ENCODE measurements at regions not wholly inside any gene's neighbourhood (a gene's known extent, or its start where the extent isn't known, plus 50 kb on each side); places are given as distances from the start of the nearest gene placed in this dataset.

GRCh38 chr14:98280436-98280835 lies 991.6 kb downstream of the BCL11B start:
- DNase-seq, result no peak

GRCh38 chr14:98288825-98289224 lies 983.2 kb downstream of the BCL11B start:
- no peak for DNase-seq

DNA sequence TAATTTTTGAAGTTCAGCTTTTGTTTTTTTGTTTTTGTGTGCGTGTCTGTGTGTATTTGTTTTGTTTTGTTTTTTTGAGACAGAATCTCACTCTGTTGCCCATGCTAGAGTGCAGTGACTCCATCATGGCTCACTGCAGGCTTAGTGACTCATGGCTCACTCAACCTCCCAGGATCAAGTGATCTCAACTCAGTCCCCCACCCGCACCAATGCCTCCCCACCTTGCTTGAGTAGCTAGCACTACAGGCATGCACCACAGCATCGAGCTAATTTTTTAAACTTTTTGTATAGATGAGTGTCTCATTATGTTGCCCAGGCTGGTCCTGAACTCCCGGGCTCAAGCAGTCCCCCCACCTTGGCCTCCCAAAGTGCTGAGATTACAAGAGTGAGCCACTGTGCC lies 981.4 kb downstream of the BCL11B start:
- DNase-seq, result no peak

DNA sequence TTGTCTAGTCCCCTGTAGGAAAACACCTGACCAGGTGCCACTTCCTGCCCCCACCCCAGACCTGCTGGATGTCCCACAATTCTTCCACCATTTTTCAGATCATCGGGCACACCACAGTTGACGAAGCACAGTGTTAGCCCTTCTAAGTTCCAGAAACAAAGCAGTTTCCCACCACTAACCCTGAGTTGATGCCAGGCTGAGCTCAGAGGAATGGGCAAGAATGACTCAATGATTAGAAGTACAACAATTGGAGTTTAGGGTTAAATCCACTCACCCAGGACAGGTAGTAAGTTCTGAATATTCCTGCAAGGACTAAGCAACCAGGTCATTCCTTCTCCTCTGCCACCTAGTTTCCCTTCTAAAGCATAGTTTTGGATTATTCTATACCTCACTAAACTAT lies 979.8 kb downstream of the BCL11B start:
- no peak for DNase-seq

- DNase-seq, result no peak
Observed at GRCh38 chr14:98293576-98293975, 978.4 kb downstream of the BCL11B start.

DNA sequence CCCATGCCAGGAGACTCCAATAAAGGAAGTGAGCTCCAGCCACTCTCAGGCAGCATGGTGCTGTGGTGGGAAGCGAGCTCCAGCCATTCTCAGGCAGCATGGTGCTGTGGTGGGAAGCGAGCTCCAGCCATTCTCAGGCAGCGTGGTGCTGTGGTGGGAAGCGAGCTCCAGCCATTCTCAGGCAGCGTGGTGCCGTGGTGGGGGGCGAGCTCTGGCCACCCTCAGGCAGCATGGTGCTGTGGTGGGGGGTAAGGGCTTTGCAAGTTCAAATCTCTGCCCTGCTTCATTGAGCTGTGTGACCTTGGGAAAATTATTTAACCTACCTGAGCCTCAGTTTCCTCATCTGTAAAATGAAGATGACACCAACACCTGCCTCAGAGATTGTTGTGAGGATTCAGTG lies 975.1 kb downstream of the BCL11B start:
- no peak for DNase-seq

DNA sequence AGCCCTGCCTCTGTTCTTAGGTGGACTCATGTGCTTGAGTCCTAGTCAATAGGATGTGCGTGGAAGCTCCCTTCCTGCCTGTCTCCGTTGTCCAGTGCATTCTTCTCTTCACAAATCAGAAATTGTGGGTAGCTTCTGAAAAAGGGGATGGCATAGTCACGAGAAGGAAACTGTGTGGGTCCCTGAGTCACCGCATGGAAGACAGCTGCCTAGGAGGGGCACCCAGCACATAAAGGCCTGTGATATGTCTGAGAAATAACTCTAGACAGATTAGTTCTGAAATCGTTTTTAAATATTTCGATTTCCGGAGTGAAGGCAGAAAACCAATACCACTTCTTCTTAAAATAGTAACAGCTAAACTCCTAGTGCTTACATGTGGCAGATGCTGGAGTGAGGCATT lies 974.4 kb downstream of the BCL11B start:
- no peak for DNase-seq

DNA sequence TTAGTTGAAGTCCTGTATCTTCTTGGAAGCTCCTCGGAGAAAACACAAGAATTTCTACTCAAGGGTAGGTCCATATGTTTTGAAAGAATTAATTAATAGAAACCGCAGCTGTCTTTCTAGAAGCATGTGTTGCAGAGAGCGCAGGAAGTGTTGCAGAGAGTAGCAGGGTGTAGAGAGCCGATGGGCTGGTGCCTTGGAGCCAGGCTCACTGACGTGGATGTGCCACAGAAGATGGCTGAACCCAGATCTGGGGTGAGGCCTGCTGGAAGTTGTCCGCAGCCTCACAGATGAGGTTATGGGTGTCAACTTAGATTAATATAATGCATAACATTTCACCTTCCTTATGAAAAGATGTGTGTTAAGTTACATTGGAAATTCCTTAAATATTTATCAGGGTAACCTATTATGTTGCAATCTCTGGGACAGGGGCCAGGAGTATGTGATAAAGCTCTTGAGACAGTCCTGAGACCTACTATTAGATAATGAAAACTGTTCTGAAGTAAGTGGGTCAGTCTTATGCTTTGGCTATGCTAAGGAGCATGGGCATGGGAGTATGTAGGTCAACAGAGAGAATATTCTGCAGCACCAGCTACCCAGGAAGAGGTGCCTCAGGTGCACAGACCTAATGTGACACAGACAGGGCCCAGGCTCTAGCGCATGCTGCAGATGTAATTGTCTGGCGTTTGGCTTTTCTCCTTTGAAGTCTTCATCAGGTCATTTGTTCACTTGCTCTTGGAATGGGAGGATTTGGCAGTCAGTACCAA lies 973.3 kb downstream of the BCL11B start:
- DNase-seq, result no peak

GRCh38 chr14:98301681-98302080 lies 970.3 kb downstream of the BCL11B start:
- DNase-seq, result no peak

- no peak for DNase-seq
Observed at GRCh38 chr14:98304574-98304973, 967.4 kb downstream of the BCL11B start.

- no peak for DNase-seq
Observed at GRCh38 chr14:98309591-98309990, 962.4 kb downstream of the BCL11B start.

GRCh38 chr14:98312006-98312405 lies 960.0 kb downstream of the BCL11B start:
- no peak for DNase-seq

DNA sequence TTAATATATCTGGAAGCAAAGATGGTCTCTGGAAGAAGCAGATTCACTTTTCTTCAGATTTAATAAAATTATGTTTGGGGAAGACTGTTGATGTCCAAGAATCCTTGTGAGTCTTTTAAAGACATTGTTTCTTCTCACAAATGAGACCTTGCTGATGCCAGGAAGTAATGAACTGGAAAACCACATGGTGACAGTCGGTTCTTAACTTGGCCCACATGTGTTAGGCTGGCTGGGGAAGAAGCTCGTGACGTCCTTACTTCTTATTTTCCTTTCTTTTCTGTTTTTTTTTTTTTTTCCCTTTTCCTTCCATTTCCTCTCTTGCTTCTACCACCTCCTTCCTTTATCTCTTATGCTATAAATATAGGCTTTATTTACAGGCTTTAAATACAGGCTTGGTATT lies 950.2 kb downstream of the BCL11B start:
- DNase-seq, result no peak

- no peak for DNase-seq
Observed at GRCh38 chr14:98323836-98324235, 948.2 kb downstream of the BCL11B start.

DNA sequence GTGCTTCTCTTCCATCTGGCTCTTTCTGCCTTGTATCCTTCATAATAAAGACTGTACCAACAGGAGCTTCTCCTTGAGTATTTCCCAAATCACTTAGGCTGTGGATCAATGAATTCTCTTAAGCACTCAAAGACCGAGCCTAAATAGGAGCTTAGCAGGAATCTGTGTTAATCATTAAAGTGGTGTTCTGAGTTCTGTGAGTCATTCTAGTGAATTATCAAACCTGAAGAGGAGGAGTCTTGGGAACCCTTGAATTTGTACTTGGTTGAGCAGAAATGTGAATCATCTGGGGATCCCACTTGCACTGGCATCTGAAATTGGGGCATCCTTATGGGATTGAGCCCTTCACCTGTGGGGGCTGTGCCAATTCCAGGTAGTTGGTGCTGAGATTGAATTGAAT lies 946.2 kb downstream of the BCL11B start:
- no peak for DNase-seq

DNA sequence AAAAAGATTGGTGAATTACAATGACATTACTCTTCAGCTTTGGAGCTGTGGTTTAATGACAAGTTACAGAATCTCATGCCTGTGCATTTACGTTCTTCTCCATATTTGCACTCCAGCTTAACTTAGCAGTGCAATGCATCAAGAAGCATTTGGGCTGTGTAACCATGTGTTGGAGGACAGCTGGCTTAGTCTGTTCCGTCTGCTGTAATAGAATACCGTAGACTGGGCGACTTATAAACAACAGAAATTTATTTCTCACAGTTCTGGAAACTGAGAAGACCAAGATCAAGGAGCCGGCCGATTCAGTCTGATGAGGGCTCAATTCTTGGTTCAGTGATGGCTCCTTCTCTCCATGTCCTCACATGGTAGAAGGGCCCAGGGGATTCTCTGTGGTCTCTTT lies 943.5 kb downstream of the BCL11B start:
- DNase-seq, result no peak

- DNase-seq, result no peak
Observed at GRCh38 chr14:98334186-98334585, 937.8 kb downstream of the BCL11B start.

- no peak for DNase-seq
Observed at GRCh38 chr14:98341211-98341610, 930.8 kb downstream of the BCL11B start.

- DNase-seq, result no peak
Observed at GRCh38 chr14:98345161-98345560, 926.8 kb downstream of the BCL11B start.

DNA sequence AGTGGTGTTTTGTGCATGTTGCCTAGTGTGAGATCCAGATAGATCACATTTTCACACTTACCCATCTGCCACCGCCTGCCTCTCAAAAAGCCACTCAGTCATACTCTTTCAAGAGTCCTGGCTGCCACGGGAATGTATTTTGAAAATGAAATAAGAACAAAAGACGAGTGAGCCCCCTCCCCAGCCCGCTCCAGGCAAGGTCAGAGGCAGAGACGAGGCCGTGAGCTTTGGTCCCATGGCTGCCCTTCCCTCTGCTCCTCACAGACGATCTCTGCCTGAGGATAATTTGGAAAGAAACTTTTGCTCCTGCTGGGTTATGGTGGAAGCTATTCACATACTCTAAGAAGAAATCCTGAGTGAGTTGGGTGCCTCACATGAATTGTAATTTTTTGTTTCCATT lies 924.3 kb downstream of the BCL11B start:
- DNase-seq, result no peak

- no peak for DNase-seq
Observed at GRCh38 chr14:98348505-98348904, 923.5 kb downstream of the BCL11B start.

DNA sequence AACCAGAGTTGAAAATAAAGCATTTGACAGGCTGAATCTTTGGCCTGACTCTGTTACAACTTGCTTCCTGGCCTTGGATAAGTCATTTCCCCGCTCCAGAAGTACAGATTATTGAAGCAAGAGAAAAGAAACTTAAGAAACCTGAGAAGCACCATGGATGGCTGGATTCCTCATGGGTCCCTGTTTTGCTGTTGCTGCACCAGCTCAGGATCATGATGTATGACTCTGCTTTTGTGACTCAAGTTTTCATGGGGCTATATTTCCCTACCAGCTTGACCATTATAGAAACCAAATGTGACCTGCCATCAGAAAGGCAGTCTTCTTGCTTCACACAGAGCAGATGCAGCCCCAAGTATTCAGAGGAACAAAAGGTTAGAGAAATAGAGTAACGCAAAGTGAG lies 921.8 kb downstream of the BCL11B start:
- no peak for DNase-seq

- DNase-seq, result no peak
Observed at GRCh38 chr14:98364961-98365360, 907.0 kb downstream of the BCL11B start.

DNA sequence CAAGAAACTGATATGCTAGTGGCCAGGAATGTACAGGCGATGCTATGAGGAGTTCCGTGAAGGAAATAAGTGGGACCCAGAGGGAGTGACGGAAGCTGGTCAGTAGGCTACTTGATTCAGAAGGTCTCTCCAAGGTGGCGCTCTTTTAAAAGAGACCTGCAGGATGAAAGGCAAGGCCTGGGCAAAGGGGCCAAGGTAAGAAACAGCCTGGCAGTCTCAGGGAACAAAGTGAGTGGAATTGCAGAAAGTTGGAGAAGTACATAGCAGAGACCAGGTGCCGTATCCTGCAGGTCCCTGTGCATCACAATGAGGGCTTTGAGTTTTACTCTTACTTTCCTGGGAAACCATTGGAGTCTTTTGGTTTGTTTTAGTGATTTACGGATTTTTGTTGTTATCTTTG lies 905.6 kb downstream of the BCL11B start:
- DNase-seq, result no peak

- DNase-seq, result no peak
Observed at GRCh38 chr14:98368221-98368620, 903.8 kb downstream of the BCL11B start.
